A549 (cell line): ENCODE measurements at regions not wholly inside any gene's neighbourhood (a gene's known extent, or its start where the extent isn't known, plus 50 kb on each side); places are given as distances from the start of the nearest gene placed in this dataset.

Source experiments
- CTCF ChIP-seq: fragments of >200 bp; sonication (Bioruptor Twin); formaldehyde crosslinking; IDR thresholded peaks from 3 replicates; pipeline ENCODE4 v1.5.1; 2016
- EP300 ChIP-seq, 2 experiments: fragments of >200 bp; sonication (Bioruptor Twin); formaldehyde crosslinking; IDR thresholded peaks; 2 replicates in 1 of 2; 3 replicates in 1 of 2; pipeline ENCODE4 v1.6.1; 2016 to 2017
- ZSCAN20 ChIP-seq: fragments of 250-450 bp; sonication (Bioruptor Pico); IDR thresholded peaks from 2 replicates; pipeline ENCODE4 v1.8.0; 2022; ENCODE audit warnings: mild to moderate bottlenecking, moderate library complexity

GRCh38 chr4:8725845-8726244, 133.3 kb downstream of the CPZ start:
- TF ChIP-seq CTCF: no peak
- TF ChIP-seq EP300 (IDR thresholded peaks at IDR 0.05): no peak
- TF ChIP-seq ZSCAN20 (CRISPR knock-in tag): no peak
